ENCODE measurements at regions not wholly inside any gene's neighbourhood (a gene's known extent, or its start where the extent isn't known, plus 50 kb on each side); places are given as distances from the start of the nearest gene placed in this dataset.

- Mint-ChIP-seq H3K36me3 (ENCODE audit: unreplicated experiment) (no peaks in the 10 kb centered on the region), H3K4me3 (ENCODE audit: unreplicated experiment) (no peak overlapping the region), H3K4me1 (ENCODE audit: low read depth, unreplicated experiment) (no peaks in the 10 kb centered on the region), H3K27ac (ENCODE audit: unreplicated experiment) (no peak overlapping the region), H3K9me3 (ENCODE audit: unreplicated experiment) (peaks cover 3% of the 10 kb centered on the region), H3K27me3 (ENCODE audit: unreplicated experiment) (no peaks in the 10 kb centered on the region)
- DNase-seq = no peak
- TF ChIP-seq CTCF (IDR thresholded peaks at IDR 0.05; ENCODE audit: partially characterized antibody, unreplicated experiment) = no peak
Observed at GRCh38 chr10:83706952-83707582, 432.2 kb upstream of the GHITM start.

- no peaks in the 10 kb centered on the region for H3K4me1 Mint-ChIP-seq (ENCODE audit: low read depth, unreplicated experiment)
- DNase-seq = no peak
- TF ChIP-seq CTCF (IDR thresholded peaks at IDR 0.05; ENCODE audit: partially characterized antibody, unreplicated experiment) = no peak
- H3K27ac Mint-ChIP-seq (ENCODE audit: unreplicated experiment) = no peak overlapping the region
- H3K27me3 Mint-ChIP-seq (ENCODE audit: unreplicated experiment) = no peaks in the 10 kb centered on the region
- no peak overlapping the region for H3K4me3 Mint-ChIP-seq (ENCODE audit: unreplicated experiment)
- peaks cover 4% of the 10 kb centered on the region for H3K36me3 Mint-ChIP-seq (ENCODE audit: unreplicated experiment)
- peaks cover 3% of the 10 kb centered on the region for H3K9me3 Mint-ChIP-seq (ENCODE audit: unreplicated experiment)
Observed at GRCh38 chr10:83713423-83713822, 425.9 kb upstream of the GHITM start.

GRCh38 chr10:83723080-83723479 lies 416.2 kb upstream of the GHITM start:
- Mint-ChIP-seq H3K4me3 (ENCODE audit: unreplicated experiment) (no peak overlapping the region), H3K9me3 (ENCODE audit: unreplicated experiment) (peaks cover 2% of the 10 kb centered on the region), H3K4me1 (ENCODE audit: low read depth, unreplicated experiment) (no peaks in the 10 kb centered on the region), H3K27ac (ENCODE audit: unreplicated experiment) (no peak overlapping the region), H3K27me3 (ENCODE audit: unreplicated experiment) (peaks cover 2% of the 10 kb centered on the region), H3K36me3 (ENCODE audit: unreplicated experiment) (no peaks in the 10 kb centered on the region)
- no peak for DNase-seq
- TF ChIP-seq CTCF (IDR thresholded peaks at IDR 0.05; ENCODE audit: partially characterized antibody, unreplicated experiment) = no peak

GRCh38 chr10:83724471-83725241 lies 414.7 kb upstream of the GHITM start:
- Mint-ChIP-seq H3K27me3 (ENCODE audit: unreplicated experiment) (peaks cover 2% of the 10 kb centered on the region), H3K27ac (ENCODE audit: unreplicated experiment) (no peak overlapping the region), H3K4me3 (ENCODE audit: unreplicated experiment) (no peak overlapping the region), H3K36me3 (ENCODE audit: unreplicated experiment) (no peaks in the 10 kb centered on the region), H3K9me3 (ENCODE audit: unreplicated experiment) (peaks cover 2% of the 10 kb centered on the region), H3K4me1 (ENCODE audit: low read depth, unreplicated experiment) (no peaks in the 10 kb centered on the region)
- TF ChIP-seq CTCF (IDR thresholded peaks at IDR 0.05; ENCODE audit: partially characterized antibody, unreplicated experiment) = no peak
- no peak for DNase-seq

GRCh38 chr10:83725567-83725966 lies 413.7 kb upstream of the GHITM start:
- no peaks in the 10 kb centered on the region for H3K36me3 Mint-ChIP-seq (ENCODE audit: unreplicated experiment)
- no peak for DNase-seq
- H3K27me3 Mint-ChIP-seq (ENCODE audit: unreplicated experiment) = peaks cover 2% of the 10 kb centered on the region
- no peak overlapping the region for H3K27ac Mint-ChIP-seq (ENCODE audit: unreplicated experiment)
- H3K4me3 Mint-ChIP-seq (ENCODE audit: unreplicated experiment) = no peak overlapping the region
- no peaks in the 10 kb centered on the region for H3K4me1 Mint-ChIP-seq (ENCODE audit: low read depth, unreplicated experiment)
- peaks cover 2% of the 10 kb centered on the region for H3K9me3 Mint-ChIP-seq (ENCODE audit: unreplicated experiment)
- TF ChIP-seq CTCF (IDR thresholded peaks at IDR 0.05; ENCODE audit: partially characterized antibody, unreplicated experiment) = no peak

Measured in glutamatergic neuron (in vitro differentiated cells).